Hepatocyte (in vitro differentiated cells): ENCODE measurements at regions not wholly inside any gene's neighbourhood (a gene's known extent, or its start where the extent isn't known, plus 50 kb on each side); places are given as distances from the start of the nearest gene placed in this dataset.

Source experiments
- CTCF ChIP-seq: fragments of 200-600 bp; sonication (generic); IDR thresholded peaks from 2 replicates; pipeline ENCODE4 v1.5.1; 2016; ENCODE audit warnings: antibody characterized with exemption, mild to moderate bottlenecking; ENCODE audit not compliant: poor library complexity
- EZH2 ChIP-seq: fragments of 200-600 bp; sonication (generic); IDR thresholded peaks from 2 replicates; pipeline ENCODE4 v1.6.1; 2016; ENCODE audit warnings: antibody characterized with exemption, mild to moderate bottlenecking, borderline replicate concordance
- EZH2phosphoT487 ChIP-seq: fragments of 200-600 bp; sonication (generic); IDR thresholded peaks from one replicate; pipeline ENCODE4 v1.6.1; 2018; ENCODE audit warnings: antibody characterized with exemption, mild to moderate bottlenecking, low read depth, moderate library complexity; ENCODE audit not compliant: unreplicated experiment, severe bottlenecking

DNA sequence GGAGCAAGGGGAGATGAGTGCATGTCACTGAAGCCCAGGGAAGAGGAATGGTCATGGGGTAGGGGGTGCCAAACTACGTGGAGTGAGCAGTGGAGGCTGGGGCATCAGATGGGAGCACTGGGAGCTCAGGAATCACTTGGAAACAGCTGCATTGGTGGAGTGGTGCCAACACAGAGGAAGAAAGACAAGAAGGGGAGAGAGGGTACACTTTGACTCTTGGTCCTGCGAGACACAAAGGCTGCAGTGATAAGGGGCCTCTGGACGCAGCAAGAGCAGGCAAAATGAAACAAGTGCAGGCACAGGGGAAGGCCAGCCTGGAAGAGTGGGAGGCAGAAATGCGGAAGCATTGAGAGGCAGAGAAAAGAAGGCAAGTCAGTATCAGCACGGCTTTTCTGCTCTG lies 134.7 kb upstream of the SMIM21 start:
- no peak for TF ChIP-seq CTCF
- no peak for TF ChIP-seq EZH2
- TF ChIP-seq EZH2phosphoT487 = no peak
